Transverse colon (tissue), 4 donors: ENCODE measurements at regions not wholly inside any gene's neighbourhood (a gene's known extent, or its start where the extent isn't known, plus 50 kb on each side); places are given as distances from the start of the nearest gene placed in this dataset.

Experiments used
- DNase-seq: peaks from one replicate; pipeline ENCODE4 v3.0.0-alpha.2; 2019
- H3K27ac ChIP-seq, 4 donors: fragments of 200-600 bp; sonication (generic); 2 replicates each; pipeline ENCODE4 v1.5.1; 2016 to 2018; ENCODE audit warnings: inconsistent platforms in 4 of 4
- H3K27me3 ChIP-seq: fragments of 200-600 bp; sonication (generic); 2 replicates; pipeline ENCODE4 v1.5.1; 2017; ENCODE audit warnings: inconsistent platforms
- H3K36me3 ChIP-seq, 4 donors: fragments of 200-600 bp; sonication (generic); 2 replicates each; pipeline ENCODE4 v1.5.1; 2017 to 2019; ENCODE audit warnings: inconsistent platforms in 4 of 4
- H3K4me1 ChIP-seq, 4 donors: fragments of 200-600 bp; sonication (generic); 2 replicates each; pipeline ENCODE4 v1.5.1; 2017 to 2020; ENCODE audit warnings: inconsistent platforms in 4 of 4
- H3K4me3 ChIP-seq, 4 donors: fragments of 200-600 bp; sonication (generic); 1 replicate in 1 of 4; 2 replicates in 3 of 4; pipeline versions ENCODE4 v1.5.1 to v1.6.1; 2017 to 2019; ENCODE audit warnings: inconsistent platforms in 4 of 4
- H3K9me3 ChIP-seq, 2 donors: fragments of 200-600 bp; sonication (generic); 2 replicates each; pipeline ENCODE4 v1.5.1; 2017 to 2019; ENCODE audit warnings: inconsistent platforms in 2 of 2
- EP300 ChIP-seq: sonication (generic); formaldehyde crosslinking; IDR thresholded peaks from one replicate; pipeline ENCODE4 v1.6.1; 2017; ENCODE audit warnings: antibody characterized with exemption, low read depth
- POLR2A ChIP-seq: fragments of 450-650 bp; IDR thresholded peaks from one replicate; pipeline ENCODE4 v1.6.1; 2016; ENCODE audit warnings: antibody characterized with exemption, mild to moderate bottlenecking, moderate library complexity
- POLR2AphosphoS5 ChIP-seq, 3 donors: sonication (generic); formaldehyde crosslinking; IDR thresholded peaks; one replicate each; pipeline ENCODE4 v1.6.1; 2016; ENCODE audit warnings: antibody characterized with exemption in 3 of 3
- WGBS, 2 donors: methylation state at CpG; one replicate each; pipeline ENCODE4 v1.1.5; 2018; ENCODE audit warnings: low coverage in 1 of 2; 5-methylcytosine and 5-hydroxymethylcytosine counted together
- in situ Hi-C, 4 donors: fragments of 200-750 bp; cut with MboI; loops; one replicate each; pipeline versions ENCODE4 v1.15.0 to v1.15.1; 2017; ENCODE audit warnings: low sequenced_read_pairs in 3 of 4, low pct_ligation_motif_present in 1 of 4, low pct_unique_long_range_greater_than_20kb in 1 of 4
- intact Hi-C: fragments of 100-400 bp; cut with DNase I; formaldehyde crosslinking; loops from one replicate; pipeline ENCODE4 v1.15.1; 2023; ENCODE audit warnings: low total_unique reads
- TF ChIP-seq, protein P1 (sequence below), 5 experiments: fragments of 200-600 bp in 3 of 5; fragments of 450-650 bp in 2 of 5; sonication (generic) in 3 of 5; IDR thresholded peaks; 1 replicate in 2 of 5; 2 replicates in 3 of 5; pipeline ENCODE4 v1.5.1; 2016 to 2017; ENCODE audit warnings: antibody characterized with exemption in 5 of 5, inconsistent platforms in 3 of 5, mild to moderate bottlenecking in 2 of 5, moderate library complexity in 1 of 5

DNA sequence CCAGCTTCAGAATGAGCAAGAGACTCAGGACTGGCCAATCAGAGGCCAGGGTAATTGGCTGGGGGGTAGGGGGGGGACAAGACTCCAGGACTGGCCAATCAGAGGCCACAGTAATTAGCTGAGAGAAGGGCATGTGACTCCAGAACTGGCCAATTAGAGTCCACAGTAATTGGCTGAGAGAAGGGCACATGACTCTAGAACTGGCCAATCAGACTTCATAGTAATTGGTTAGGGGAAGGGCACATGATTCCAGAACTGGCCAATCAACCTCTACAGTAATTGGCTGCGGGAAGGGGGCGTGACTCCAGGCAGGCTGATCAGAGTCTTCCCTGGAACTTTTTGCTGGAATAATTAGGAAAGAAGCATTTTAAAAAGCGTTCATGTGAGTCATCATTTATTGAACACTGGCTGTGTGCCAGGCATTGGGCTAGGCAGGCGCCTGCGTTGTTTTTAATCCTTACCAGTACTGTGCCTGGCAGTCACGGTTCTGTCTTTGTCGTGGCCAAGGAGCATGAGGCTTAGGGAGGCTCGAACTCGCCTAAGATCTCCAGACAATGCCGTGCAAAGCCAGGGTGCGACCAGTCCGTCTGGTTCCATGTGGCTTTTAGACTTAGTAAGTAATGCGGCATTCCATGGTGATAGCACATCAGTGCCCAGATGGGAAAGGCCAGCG is 508.1 kb downstream of the TBC1D22A start:
- H3K36me3 ChIP-seq: no peaks in the 10 kb centered on the region
- intact Hi-C loops: no loop called here
- in situ Hi-C loops: no loop called here
- 84 to 85% methylated on average over 11 to 14 of the region's 14 CpGs for WGBS, 2 donors
- H3K4me1 ChIP-seq: no peaks in the 10 kb centered on the region
- no peak for DNase-seq
- TF ChIP-seq POLR2A (no peak), POLR2AphosphoS5 (IDR thresholded peaks at IDR 0.05) (no peak), EP300 (no peak)
- TF ChIP-seq, protein P1, sequence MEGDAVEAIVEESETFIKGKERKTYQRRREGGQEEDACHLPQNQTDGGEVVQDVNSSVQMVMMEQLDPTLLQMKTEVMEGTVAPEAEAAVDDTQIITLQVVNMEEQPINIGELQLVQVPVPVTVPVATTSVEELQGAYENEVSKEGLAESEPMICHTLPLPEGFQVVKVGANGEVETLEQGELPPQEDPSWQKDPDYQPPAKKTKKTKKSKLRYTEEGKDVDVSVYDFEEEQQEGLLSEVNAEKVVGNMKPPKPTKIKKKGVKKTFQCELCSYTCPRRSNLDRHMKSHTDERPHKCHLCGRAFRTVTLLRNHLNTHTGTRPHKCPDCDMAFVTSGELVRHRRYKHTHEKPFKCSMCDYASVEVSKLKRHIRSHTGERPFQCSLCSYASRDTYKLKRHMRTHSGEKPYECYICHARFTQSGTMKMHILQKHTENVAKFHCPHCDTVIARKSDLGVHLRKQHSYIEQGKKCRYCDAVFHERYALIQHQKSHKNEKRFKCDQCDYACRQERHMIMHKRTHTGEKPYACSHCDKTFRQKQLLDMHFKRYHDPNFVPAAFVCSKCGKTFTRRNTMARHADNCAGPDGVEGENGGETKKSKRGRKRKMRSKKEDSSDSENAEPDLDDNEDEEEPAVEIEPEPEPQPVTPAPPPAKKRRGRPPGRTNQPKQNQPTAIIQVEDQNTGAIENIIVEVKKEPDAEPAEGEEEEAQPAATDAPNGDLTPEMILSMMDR (IDR thresholded peaks at IDR 0.05): no peak
- peaks cover 0 to 3% of the 10 kb centered on the region in 2 donors for H3K9me3 ChIP-seq
- no peak overlapping the region for H3K27ac ChIP-seq
- no peak overlapping the region for H3K4me3 ChIP-seq
- no peaks in the 10 kb centered on the region for H3K27me3 ChIP-seq

DNA sequence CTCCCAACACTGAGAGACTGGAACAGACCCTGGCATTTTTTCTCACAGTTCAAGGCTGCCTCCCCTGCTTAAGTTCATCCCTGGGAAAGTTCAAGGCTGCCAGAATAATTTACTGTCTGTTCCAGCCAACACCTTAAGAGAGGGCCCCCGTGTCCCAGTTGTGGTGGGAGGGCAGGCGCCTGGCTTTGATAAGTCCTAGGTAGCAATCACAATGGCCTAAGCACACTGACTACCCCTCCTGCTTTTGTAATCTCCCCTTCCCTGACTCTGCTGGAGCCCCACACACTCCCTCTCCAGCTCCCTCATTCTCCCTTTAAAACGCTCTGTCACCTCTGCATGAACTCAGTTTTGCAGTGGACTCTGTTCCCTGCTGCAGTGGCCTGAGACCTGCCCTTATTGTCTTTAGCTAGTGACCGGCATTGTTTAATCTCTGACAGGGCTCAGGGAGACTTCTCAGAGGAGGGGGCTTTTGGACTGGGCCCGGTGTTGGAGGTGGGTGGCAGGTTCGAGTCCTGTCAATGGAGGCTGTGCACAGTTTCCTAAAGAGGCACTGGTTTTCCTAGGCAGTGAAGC is 507.2 kb downstream of the TBC1D22A start:
- Histone ChIP-seq H3K27me3 (no peaks in the 10 kb centered on the region), H3K4me1 (no peaks in the 10 kb centered on the region), H3K36me3 (no peaks in the 10 kb centered on the region), H3K27ac (no peak overlapping the region), H3K9me3 (peaks cover 0 to 3% of the 10 kb centered on the region in 2 donors), H3K4me3 (no peak overlapping the region)
- intact Hi-C loops: no loop called here
- WGBS, 2 donors: 58 to 70% methylated on average over 2 to 6 of the region's 6 CpGs
- no peak for TF ChIP-seq EP300
- TF ChIP-seq, protein P1 (IDR thresholded peaks at IDR 0.05): no peak
- TF ChIP-seq POLR2AphosphoS5 (IDR thresholded peaks at IDR 0.05): no peak
- no peak for TF ChIP-seq POLR2A
- in situ Hi-C loops: no loop called here
- no peak for DNase-seq

DNA sequence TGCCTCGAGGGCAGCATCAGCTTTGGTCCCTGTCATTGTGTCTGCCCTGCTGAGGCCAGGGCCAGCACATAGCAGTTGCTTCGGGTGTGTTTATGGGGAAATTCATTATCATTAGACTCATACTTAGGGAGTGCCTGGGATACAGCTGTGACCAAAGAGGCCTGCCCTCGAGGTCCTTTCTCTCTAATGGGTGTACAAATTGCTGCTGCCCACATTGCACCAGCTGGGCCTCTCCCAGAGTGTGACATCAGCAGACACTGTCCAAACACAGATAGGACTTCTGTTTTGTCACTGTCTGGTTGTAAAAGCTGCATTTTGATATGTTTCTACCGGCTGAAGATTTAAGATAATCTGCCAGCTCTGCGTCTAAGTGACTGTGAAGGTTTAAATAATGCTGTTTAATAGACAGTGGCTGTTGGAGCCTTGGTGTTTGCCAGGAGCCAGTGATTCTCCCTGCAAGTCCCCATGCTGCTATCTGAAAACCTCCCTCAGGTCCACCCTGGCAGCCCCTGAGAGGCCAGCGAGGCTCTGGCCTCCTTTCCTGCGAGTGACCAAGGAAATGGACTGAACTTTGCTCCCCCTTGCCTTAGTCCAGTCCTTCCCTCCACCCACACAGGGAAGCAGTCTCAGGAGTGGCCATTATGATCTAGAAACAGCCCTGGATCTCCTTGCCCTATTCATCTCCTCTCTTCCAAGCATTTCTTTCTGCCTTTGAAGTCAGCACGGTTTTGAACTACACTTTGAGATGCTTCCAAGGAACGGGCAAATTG is 505.2 kb downstream of the TBC1D22A start:
- WGBS, 2 donors: 25 to 50% methylated on average over 4 to 9 of the region's 9 CpGs
- Histone ChIP-seq H3K27ac (no peak overlapping the region), H3K27me3 (no peaks in the 10 kb centered on the region), H3K4me1 (no peaks in the 10 kb centered on the region), H3K4me3 (no peak overlapping the region), H3K36me3 (no peaks in the 10 kb centered on the region), H3K9me3 (peaks cover 0 to 3% of the 10 kb centered on the region in 2 donors)
- intact Hi-C loops: no loop called here
- TF ChIP-seq POLR2AphosphoS5 (IDR thresholded peaks at IDR 0.05) (no peak), EP300 (no peak)
- in situ Hi-C loops: no loop called here
- DNase-seq: no peak

DNA sequence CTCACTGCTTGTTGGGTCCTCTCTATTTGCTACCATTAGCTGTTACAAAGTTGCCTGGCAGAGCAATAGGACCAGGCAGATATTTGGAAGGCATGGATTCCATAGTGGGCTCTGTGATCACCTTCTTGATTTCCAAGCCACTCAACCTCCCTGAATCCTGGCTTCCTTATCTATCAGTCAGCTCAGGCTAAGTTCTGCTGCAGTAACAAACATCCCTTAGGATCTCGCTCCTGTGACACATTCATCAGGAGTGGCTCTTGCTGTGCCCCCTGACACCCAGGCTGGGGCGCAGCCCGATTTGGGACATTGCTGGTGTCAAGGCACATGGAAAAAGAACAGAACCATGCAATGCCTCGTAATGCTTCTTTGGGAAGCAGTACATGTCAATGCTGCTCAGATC is 503.9 kb downstream of the TBC1D22A start:
- Histone ChIP-seq H3K27me3 (no peaks in the 10 kb centered on the region), H3K9me3 (peaks cover 0 to 3% of the 10 kb centered on the region in 2 donors), H3K36me3 (no peaks in the 10 kb centered on the region), H3K4me1 (no peaks in the 10 kb centered on the region), H3K4me3 (no peak overlapping the region), H3K27ac (no peak overlapping the region)
- in situ Hi-C loops (no loop called here), intact Hi-C loops (no loop called here)
- TF ChIP-seq, protein P1 (IDR thresholded peaks at IDR 0.05): no peak
- TF ChIP-seq POLR2AphosphoS5 (IDR thresholded peaks at IDR 0.05): no peak
- TF ChIP-seq POLR2A: no peak
- TF ChIP-seq EP300: no peak
- WGBS, 2 donors: 91 to 100% methylated on average over 3 to 4 of the region's 4 CpGs
- no peak for DNase-seq
